Right lobe of liver (tissue), 6 donors: ENCODE measurements at regions not wholly inside any gene's neighbourhood (a gene's known extent, or its start where the extent isn't known, plus 50 kb on each side); places are given as distances from the start of the nearest gene placed in this dataset.

Experiments
- ATAC-seq, 4 donors: fragments of 200-7000 bp; cut with Tn5 transposase; one replicate each; pipeline ENCODE4 v1.9.1; 2020; ENCODE audit warnings: mild to moderate bottlenecking in 4 of 4, moderate library complexity in 4 of 4
- DNase-seq, 3 donors: peaks; one replicate each; pipeline ENCODE4 v3.0.0-alpha.2; 2020
- H3K27ac ChIP-seq, 3 donors: fragments of 200-600 bp; one replicate each; pipeline ENCODE4 v1.8.0; 2022
- H3K27me3 ChIP-seq, 2 donors: fragments of 200-600 bp; one replicate each; pipeline ENCODE4 v1.8.0; 2022
- H3K36me3 ChIP-seq, 4 donors: fragments of 200-600 bp; sonication (generic) in 1 of 4; one replicate each; pipeline versions ENCODE4 v1.5.1 to v1.8.0; 2017 to 2022; ENCODE audit warnings: control low read depth in 1 of 4
- H3K4me1 ChIP-seq, 4 donors: fragments of 200-600 bp; sonication (generic) in 1 of 4; one replicate each; pipeline versions ENCODE4 v1.5.1 to v1.8.0; 2017 to 2022; ENCODE audit warnings: control low read depth in 1 of 4
- H3K4me3 ChIP-seq, 3 donors: fragments of 200-600 bp; one replicate each; pipeline ENCODE4 v1.8.0; 2022
- H3K9me3 ChIP-seq, 4 donors: fragments of 200-600 bp; sonication (generic) in 1 of 4; one replicate each; pipeline versions ENCODE4 v1.5.1 to v1.8.0; 2017 to 2022; ENCODE audit warnings: control low read depth in 1 of 4
- POLR2A ChIP-seq: fragments of 450-650 bp; IDR thresholded peaks from one replicate; pipeline ENCODE4 v1.6.1; 2017; ENCODE audit warnings: antibody characterized with exemption, mild to moderate bottlenecking
- WGBS: methylation state at CpG from one replicate; pipeline ENCODE4 v1.1.6; 2018; ENCODE audit warnings: low coverage, low lambda C conversion rate; ENCODE audit not compliant: insufficient coverage; ENCODE audit errors: missing lambda C conversion rate; 5-methylcytosine and 5-hydroxymethylcytosine counted together
- intact Hi-C, 2 donors: fragments of 100-400 bp; cut with DNase I; formaldehyde crosslinking; loops; one replicate each; pipeline versions ENCODE4 v1.11.2 to v1.14.1; 2022
- TF ChIP-seq, protein P1 (sequence below), 4 donors: fragments of 200-600 bp in 3 of 4; fragments of 450-650 bp in 1 of 4; IDR thresholded peaks; one replicate each; pipeline versions ENCODE4 v1.5.1 to v1.8.0; 2016 to 2022; ENCODE audit warnings: antibody characterized with exemption in 4 of 4, mild to moderate bottlenecking in 2 of 4
- donor health status: DM: no; HTN: yes; CAD: no.
- donor health status: DM: no; HTN: no; CAD: no.
- donor health status: DM: no; HTN: no; CAD: no.
- donor health status: DM: no; HTN: yes; CAD: no.
- donor health status: DM: no; HTN: yes; CAD: no.

DNA sequence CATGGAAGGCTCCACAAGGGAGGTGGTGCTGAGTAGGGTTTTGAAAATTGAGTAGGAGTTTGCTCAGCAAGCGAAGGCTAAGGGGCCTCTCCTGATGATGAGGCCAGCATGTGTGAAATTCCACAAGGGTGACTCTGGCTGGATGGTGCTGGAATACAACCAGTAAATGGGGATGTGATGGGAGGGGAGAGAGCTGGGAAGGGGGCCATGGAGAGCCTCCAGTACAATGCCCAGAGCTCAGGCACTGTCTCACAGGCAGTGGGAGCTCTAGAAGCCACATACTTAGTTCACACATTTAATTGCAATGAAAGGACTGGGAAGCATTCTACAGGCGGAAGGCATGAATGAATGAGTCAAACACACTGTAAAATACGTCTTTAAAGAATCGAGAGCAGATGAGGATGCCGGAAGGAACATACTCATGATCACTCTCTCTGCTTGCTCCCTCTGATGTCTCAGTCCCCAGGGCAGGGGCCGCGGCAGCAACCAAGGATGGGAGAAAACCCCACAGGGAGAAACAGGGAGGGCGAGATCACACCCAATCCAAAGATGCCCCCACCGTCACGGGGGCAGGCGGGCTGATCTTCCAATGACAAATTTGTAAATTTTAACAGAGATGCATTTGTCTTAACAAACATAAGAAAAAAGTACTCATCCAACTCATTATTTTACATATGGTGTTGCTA, 261.0 kb downstream of the NSG2 start:
- no peaks in the 10 kb centered on the region for H3K9me3 ChIP-seq
- H3K27ac ChIP-seq, result no peak overlapping the region
- no peaks in the 10 kb centered on the region for H3K4me1 ChIP-seq
- ATAC-seq (no peak), DNase-seq (no peak)
- H3K4me3 ChIP-seq, result no peak overlapping the region
- intact Hi-C loops, result no loop called here
- TF ChIP-seq, protein P1, sequence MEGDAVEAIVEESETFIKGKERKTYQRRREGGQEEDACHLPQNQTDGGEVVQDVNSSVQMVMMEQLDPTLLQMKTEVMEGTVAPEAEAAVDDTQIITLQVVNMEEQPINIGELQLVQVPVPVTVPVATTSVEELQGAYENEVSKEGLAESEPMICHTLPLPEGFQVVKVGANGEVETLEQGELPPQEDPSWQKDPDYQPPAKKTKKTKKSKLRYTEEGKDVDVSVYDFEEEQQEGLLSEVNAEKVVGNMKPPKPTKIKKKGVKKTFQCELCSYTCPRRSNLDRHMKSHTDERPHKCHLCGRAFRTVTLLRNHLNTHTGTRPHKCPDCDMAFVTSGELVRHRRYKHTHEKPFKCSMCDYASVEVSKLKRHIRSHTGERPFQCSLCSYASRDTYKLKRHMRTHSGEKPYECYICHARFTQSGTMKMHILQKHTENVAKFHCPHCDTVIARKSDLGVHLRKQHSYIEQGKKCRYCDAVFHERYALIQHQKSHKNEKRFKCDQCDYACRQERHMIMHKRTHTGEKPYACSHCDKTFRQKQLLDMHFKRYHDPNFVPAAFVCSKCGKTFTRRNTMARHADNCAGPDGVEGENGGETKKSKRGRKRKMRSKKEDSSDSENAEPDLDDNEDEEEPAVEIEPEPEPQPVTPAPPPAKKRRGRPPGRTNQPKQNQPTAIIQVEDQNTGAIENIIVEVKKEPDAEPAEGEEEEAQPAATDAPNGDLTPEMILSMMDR (IDR thresholded peaks at IDR 0.05), result no peak
- TF ChIP-seq POLR2A, result no peak
- 63% methylated on average over 11 of the region's 11 CpGs for WGBS
- H3K36me3 ChIP-seq, result no peaks in the 10 kb centered on the region
- no peaks in the 10 kb centered on the region for H3K27me3 ChIP-seq

- no peaks in the 10 kb centered on the region for H3K4me1 ChIP-seq
- no peaks in the 10 kb centered on the region for H3K27me3 ChIP-seq
- ATAC-seq, result no peak
- no peaks in the 10 kb centered on the region for H3K36me3 ChIP-seq
- H3K9me3 ChIP-seq, result no peaks in the 10 kb centered on the region
- H3K4me3 ChIP-seq, result no peak overlapping the region
- TF ChIP-seq, protein P1 (IDR thresholded peaks at IDR 0.05), result no peak
- TF ChIP-seq POLR2A, result no peak
- DNase-seq, result no peak
- intact Hi-C loops, result no loop called here
- no peak overlapping the region for H3K27ac ChIP-seq
- WGBS, result 53% methylated on average over 4 of the region's 11 CpGs
Observed at GRCh38 chr5:174307031-174307408, 261.5 kb downstream of the NSG2 start.

- intact Hi-C loops, result no loop called here
Observed at GRCh38 chr5:174307656-174308271, 262.3 kb downstream of the NSG2 start.

GRCh38 chr5:174309131-174309795, 263.8 kb downstream of the NSG2 start:
- Histone ChIP-seq H3K9me3 (no peaks in the 10 kb centered on the region), H3K36me3 (no peaks in the 10 kb centered on the region), H3K4me3 (no peak overlapping the region), H3K27ac (no peak overlapping the region), H3K27me3 (no peaks in the 10 kb centered on the region), H3K4me1 (no peaks in the 10 kb centered on the region)
- intact Hi-C loops, result no loop called here
- TF ChIP-seq POLR2A, result no peak
- TF ChIP-seq, protein P1 (IDR thresholded peaks at IDR 0.05), result no peak
- ATAC-seq (no peak), DNase-seq (no peak)
- 66% methylated on average over 5 of the region's 14 CpGs for WGBS

More at GRCh38 chr5:174307656-174308271, 262.3 kb downstream of the NSG2 start:
- ATAC-seq (no peak), DNase-seq (no peak)
- Histone ChIP-seq H3K27me3 (no peaks in the 10 kb centered on the region), H3K9me3 (no peaks in the 10 kb centered on the region), H3K36me3 (no peaks in the 10 kb centered on the region), H3K27ac (no peak overlapping the region), H3K4me3 (no peak overlapping the region), H3K4me1 (no peaks in the 10 kb centered on the region)
- TF ChIP-seq, protein P1 (IDR thresholded peaks at IDR 0.05), result no peak
- no peak for TF ChIP-seq POLR2A
- WGBS, result 47% methylated on average over 3 of the region's 12 CpGs
